AML-193 (cell line): ENCODE measurements at regions not wholly inside any gene's neighbourhood (a gene's known extent, or its start where the extent isn't known, plus 50 kb on each side); places are given as distances from the start of the nearest gene placed in this dataset.
"Not testable (repeated sequence)": the region's sequence is repeated elsewhere in the genome, so short reads cannot be mapped to it uniquely, and the experiment has no call there.

ENCODE experiments used
- DNase-seq, 2 experiments: peaks; one replicate each; lab custom pipeline; 2025; lab: John Stamatoyannopoulos, UW

DNA sequence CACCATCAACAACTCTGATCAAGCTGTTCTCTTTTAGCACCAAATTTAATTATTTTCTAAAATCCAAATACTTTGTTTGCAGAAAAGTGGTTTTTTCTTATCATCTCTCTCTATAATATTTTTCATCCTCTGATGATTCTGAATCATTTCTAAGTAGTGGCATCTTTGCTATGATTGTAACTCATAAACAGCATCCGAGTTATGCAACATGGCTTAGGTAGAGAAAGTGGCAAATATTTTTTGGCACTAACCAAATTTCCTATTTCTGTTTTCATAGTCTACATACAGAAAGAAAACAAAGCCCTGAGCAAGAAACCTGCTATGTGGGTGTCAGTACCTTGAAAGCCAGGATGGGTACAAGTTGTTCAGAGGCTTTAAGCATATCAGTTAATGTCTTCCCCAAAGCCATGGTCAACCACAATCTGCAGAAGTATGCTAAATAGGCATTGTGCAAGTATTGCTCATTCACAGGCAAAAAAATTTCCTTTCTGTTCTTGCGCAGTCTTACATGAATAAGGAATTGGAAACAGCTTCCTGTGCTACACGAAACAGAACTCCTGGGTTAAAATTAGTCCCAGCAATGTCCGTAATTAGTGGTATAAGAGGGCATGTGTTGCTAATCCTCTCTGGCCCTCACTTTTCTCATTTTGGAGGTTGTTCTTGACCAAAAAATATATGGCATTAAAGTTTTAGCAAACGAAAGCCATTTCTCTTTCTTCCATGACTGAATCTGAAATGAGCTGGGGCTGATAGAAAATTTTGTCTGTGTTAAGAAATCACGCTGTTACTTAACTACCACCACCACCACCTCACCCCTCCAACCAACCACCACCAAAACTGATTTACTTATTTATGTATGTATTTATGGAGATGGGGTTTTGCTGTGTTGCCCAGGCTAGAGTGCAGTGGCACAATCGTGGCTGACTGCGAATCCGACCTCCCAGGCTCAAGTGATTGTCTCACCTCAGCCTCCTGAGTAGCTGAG, 325.6 kb upstream of the MAGI2 start:
- DNase-seq, result peak; percentile 79 to 85

DNA sequence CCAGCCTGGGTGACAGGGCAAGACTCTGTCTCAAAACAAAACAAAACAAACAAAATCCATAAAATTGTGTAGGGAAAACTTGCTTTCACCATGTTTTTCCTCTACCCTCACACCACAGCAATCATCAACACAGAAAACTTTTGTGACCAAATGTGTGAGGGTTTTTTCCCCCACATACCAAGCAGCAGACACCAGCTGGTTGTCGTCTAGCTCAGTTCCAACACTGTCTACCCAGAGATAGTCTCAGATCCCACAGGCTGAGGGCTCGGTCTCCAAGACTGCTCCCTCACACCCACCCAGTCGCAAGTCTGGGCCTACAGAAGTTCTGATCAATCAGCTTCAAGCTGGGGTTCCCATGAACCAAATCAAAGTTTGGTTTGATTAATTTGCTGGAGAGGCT, 322.4 kb upstream of the MAGI2 start:
- no peak for DNase-seq

DNA sequence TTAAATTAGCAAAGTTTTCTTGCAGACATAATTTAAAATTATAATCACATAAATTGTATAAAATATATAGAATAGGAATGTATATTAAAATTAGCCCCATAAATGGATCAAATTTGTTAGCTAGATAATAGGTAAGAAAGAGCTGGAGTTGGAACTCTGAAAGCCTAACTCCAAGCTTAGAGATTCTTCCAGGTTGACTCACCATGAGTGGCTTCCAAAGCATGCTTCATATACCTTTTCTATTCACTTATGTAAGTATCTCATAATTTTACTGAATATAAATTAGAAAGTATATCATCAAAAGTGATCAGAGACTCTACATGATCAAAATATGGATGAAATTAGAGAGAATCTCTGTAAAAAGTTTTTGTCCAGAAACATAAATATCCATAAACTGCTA, 320.7 kb upstream of the MAGI2 start:
- no peak for DNase-seq

DNA sequence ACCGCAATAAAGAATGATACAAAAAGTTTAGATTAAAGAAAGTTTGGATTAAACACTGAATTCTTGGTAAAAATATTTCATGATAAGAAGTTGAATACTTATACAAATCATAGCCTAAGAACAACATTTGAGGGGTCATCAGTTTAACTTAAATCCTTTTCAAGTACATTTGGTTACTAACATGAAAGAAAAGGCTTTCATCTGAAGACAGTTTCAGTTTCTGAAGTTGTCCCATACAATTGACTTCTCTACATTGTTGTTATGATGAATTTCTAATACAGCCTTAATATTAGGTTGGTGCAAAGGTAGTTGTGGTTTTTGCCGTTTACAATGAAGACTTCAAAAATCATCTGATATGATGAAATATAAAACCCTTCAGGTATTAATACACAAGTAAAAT, 317.5 kb upstream of the MAGI2 start:
- no peak for DNase-seq

DNA sequence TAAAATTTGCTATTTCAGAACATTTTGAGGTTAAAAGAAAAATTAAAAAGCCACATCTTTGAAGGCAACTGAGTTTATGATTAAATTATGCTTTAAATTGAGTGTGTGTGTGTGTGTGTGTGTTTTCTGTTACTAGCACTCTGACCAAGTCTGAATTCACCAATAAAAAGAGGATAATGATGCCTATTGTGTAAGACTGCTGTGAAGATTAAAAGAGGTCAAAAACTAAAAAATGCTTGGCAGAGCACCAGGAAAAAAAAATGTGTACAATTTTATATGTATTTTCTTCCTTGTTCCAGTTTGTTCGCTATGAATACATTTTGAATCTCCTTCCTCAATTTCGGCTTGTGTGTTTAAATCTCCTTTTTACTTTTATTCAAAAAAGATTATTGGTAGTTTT, 316.6 kb upstream of the MAGI2 start:
- DNase-seq, result no peak

DNA sequence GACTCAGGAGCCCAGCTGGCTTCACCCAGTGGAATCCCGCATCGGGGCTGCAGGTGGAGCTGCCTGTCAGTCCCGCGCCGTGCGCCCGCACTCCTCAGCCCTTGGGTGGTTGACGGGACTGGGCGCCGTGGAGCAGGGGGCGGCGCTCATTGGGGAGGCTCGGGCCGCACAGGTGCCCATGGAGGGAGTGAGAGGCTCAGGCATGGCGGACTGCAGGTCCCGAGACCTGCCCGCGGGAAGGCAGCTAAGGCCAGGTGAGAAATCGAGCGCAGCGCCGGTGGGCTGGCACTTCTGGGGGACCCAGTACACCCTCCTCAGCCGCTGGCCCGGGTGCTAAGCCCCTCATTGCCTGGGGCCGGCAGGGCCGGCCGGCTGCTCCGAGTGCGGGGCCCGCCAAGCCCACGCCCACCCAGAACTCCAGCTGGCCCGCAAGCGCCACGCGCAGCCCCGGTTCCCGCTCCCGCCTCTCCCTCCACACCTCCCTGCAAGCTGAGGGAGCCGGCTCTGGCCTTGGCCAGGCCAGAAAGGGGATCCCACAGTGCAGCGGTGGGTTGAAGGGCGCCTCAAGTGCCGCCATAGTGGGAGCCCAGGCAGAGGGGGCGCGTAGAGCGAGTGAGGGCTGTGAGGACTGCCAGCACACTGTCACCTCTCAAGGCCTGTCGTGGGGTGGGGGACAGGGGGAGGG, 314.6 kb upstream of the MAGI2 start:
- DNase-seq, result not testable (repeated sequence)

DNA sequence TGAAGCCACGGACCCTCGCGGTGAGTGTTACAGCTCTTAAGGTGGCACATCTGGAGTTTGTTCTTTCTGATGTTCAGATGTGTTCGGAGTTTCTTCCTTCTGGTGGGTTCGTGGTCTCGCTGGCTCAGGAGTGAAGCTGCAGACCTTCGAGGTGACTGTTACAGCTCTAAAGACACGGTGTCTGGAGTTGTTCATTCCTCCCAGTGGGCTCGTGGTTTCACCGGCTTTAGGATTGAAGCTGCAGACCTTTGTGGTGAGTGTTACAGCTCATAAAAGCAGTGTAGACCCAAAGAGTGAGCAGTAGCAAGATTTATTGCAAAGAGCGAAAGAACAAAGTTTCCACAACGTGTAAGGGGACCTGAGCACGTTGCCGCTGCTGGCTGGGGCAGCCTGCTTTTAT, 313.7 kb upstream of the MAGI2 start:
- not testable (repeated sequence) for DNase-seq

DNA sequence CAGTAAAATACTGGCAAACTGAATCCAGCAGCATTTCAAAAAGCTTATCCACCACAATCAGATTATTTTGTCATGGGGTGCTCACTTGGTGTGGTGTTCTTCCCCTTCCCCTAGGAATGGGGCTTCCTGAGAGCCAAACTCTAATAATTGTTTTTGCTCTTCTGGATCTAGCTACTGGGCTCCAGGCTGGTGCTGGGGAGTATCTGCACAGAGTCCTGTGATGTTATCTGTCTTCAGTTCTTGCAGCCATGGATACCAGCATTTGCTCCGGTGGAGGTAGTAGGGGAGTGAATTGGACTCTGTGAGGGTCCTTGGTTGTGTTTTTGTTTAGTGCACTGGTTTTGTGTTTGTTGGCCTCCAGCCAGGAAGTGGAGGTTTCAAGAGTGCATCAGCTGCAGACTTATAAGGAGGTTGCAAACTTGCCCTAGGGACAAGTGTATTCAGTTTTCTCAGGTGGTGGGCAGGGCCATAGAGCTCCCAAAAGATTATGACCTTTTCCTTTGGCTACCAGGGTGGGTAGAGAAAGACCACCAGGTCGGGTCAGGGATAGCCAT, 308.5 kb upstream of the MAGI2 start:
- no peak for DNase-seq

DNA sequence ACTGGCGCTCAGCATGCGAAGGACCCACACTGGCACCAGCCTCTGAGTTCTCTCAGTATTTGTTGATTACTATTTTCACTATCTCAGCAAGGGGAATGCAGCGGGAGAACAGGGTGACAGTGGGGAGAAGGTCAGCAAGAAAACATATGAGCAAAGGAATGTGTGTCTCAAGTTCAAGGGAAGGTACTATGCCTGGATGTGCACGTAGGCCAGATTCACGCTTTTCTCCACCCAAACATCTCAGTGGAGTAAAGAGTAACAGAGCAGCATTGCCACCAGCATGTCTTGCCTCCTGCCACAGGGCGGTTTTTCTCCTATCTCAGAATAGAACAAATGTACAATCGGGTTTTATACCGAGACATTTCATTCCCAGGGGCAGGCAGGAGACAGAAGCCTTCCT, 297.5 kb upstream of the MAGI2 start:
- not testable (repeated sequence) for DNase-seq

DNA sequence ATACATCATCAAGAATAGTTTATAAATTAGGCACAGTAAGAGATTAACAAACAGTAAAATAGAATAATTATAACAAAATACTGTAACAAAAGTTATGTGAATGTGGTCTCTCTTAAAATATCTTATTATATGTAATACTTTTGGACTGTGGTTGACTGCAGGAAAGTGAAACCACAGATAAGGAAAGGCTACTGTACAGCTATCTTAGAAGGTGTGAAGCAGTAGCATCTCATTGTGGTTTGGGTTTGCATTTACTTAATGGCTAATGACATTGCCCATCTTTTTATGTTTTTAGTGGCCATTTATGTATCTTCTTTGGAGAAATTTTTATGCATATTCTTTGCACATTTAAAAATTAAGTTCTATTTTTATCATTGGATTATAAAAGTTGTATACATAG, 296.4 kb upstream of the MAGI2 start:
- DNase-seq, result no peak

DNA sequence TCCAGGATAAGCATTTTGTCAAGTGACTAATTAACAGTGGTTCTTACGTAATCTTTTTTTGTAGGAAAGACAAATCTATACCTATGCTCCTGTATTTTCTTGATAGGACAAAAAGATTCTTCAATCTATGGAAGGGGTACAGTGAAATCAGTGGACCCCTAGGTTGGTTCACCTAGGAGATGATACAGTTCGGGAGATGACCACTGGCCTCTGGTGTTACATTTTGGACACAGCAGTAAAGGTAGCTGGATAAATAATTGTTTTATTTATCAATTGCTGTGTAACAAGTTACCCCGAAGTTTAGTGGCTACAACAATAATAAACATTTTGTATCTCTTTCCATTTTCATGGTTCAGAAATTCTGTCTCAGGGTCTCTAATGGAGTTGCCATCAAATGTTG, 288.2 kb upstream of the MAGI2 start:
- DNase-seq, result no peak

DNA sequence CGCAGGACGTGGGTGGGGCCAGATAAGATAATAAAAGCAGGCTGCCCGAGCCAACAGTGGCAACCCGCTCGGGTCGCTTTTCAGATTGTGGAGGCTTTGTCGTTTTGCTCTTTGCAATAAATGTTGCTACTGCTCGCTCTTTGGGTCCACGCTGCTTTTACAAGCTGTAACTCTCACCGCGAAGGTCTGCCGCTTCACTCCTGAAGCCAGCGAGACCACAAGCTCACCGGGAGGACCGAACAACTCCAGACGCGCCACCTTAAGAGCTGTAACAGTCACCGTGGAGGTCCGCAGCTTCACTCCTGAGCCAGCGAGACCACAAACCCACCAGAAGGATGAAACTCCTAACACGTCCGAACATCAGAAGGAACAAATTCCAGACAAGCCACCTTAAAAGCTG, 286.6 kb upstream of the MAGI2 start:
- no peak for DNase-seq

DNA sequence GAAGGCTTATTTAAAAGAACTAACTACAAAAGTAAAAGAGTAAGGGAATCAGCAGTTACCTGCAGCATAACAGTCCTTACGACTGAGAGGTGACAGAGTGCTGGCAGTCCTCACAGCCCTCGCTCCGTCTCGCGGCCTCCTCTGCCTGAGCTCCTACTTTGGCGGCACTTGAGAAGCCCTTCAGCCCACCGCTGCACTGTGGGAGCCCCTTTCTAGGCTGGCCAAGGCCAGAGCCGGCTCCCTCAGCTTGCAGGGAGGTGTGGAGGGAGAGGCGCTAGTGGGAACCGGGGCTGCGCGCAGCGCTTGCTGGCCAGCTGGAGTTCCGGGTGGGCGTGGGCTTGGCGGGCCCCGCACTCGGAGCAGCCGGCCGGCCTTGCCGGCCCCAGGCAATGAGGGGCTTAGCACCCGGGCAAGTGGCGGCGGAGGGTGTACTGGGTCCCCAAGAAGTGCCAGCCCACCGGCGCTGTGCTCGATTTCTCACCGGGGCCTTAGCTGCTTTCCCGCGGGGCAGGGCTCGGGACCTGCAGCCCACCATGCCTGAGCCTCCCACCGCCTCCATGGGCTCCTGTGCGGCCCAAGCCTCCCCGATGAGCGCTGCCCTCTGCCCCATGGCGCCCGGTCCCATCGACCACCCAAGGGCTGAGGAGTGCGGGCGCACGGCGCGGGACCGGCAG, 285.7 kb upstream of the MAGI2 start:
- DNase-seq, result not testable (repeated sequence)

DNA sequence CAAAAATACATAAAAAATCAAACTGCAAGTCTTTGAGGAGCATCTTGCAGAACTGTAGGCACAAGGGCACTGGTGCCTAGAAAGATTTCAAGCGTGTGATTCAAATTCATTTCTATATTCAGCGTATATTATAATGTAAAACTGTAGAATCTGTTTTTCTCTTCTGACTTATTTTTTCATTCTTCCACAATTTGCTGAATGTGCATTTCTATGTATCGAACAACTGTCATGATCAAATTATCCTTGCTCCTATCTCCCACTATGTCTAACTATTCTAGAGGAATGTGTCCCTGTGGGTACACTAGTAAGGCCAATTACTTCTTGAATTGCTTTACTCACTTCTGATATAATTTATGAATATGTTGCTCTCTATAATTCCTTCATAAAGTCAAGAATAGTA, 283.0 kb upstream of the MAGI2 start:
- no peak for DNase-seq

DNA sequence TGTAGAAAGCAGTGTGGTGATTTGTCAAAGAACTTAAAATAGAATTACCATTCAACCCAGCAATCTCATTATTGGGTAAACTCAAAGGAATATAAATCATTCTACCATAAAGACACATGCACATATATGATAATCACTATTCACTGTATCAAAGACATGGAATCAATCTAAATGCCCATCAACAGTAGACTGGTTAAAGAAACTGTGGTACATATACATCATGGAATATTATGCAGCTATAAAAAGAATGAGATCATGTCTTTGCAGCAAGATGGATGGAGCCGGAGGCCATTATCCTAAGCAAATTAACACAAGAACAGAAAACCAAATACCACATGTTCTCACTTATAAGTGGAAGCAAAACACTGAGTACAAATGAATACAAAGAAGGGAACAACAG, 281.5 kb upstream of the MAGI2 start:
- no peak for DNase-seq

DNA sequence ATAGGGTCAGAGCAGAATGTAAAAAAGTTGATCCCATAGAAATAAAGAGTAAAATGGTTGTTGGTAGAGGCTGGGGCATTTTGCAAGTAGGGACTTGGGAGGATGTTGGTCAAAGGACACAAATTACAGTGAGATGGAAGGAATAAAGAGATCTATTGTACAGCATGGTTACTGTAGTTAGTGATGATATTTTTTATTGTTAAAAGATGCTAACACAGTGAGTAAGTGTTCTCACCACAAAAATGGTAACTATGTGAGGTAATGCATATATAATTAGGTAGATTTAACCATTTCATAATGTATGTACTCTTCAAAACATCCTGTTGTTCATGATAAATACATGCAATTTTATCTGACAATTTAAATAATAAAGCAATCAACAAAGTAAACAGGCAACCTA, 280.7 kb upstream of the MAGI2 start:
- DNase-seq, result no peak

DNA sequence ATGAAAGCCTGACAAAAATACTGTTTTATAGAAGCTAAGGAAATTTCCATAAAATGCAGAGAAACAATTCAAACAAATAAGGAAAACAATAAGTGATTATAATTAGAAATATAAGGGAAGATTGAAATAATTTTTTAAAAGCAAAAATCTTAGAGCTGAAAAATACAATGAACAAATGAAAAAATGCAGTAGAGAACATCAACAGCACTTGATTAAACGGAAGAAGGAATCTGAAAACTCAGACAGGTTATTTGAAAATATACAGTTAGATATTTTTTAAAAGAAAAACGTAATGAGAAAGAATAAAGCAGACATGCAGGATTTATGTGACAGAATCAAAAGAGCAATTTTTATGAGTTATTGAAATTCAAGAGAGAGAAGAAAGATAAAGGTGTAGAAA, 279.1 kb upstream of the MAGI2 start:
- no peak for DNase-seq

DNA sequence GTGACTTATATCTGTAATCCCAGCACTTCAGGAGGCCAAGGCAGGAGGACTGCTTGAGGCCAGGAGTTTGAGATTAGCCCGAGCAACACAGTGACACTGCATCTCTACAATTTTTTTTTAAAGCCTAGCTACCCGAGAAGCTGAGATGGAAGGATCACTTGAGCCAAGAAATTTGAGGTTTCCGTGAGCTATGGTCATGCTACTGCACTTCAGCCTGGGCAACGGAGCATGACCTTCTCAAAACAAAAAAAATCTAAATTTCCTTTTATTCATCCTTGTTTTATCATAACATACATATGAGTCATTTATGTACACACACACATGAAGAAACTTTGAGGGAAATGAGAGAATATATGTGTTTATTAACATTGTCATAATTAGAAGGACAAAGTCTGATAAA, 277.5 kb upstream of the MAGI2 start:
- no peak for DNase-seq

DNA sequence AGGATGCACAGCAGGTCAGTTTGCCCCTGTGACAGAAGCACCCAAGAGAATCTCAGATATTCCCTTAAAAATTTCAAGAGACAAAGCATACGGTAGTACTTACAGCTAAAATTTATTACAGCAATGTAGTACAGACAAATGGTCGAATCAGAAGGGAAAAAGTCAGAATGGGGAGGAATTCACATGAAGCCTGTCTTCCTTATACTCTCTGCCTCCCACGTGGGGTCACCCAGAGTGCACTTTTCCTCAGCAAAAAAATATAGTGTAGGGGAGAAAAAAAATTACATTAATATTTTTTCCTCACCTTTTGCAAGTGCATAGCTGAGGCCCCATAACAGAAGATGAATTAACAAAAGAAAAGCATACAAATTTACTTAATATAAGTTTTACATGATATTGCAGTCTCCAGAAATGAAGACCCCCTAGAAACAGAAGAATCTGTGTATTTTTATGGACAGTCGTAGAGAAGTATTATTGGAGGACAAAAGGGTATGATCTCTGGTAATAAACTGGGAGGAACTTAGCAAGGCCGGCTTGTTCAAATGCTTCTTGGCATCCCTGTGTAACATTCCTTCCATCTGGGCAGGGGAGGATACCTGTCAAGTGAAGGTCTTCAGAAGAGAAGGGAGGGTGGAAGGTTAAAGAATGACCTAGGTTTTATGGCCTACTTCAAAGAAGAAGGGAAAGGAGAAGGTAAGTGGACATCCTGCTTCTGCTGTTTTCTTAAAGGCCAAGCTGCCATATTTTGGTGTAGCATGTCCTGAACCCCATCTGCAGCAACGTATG, 270.6 kb upstream of the MAGI2 start:
- no peak for DNase-seq

DNA sequence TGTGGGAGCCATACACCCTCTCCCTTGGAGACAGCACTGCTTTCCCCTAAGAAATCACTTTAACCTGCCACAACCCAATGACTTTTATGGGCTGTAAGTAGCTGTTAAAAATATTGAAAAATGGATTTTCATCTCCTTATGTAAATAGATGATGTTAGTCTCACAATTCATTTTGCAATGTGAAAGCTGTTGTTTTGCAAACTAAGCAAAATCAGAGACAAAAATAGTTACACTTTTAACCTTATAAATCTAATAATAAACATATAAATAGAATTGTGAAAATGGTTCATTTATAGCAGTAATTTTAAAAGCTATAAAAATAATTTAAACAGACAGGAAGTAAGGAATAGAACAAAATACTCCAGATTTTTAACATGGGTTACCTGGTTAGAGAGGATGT, 268.8 kb upstream of the MAGI2 start:
- DNase-seq, result no peak

DNA sequence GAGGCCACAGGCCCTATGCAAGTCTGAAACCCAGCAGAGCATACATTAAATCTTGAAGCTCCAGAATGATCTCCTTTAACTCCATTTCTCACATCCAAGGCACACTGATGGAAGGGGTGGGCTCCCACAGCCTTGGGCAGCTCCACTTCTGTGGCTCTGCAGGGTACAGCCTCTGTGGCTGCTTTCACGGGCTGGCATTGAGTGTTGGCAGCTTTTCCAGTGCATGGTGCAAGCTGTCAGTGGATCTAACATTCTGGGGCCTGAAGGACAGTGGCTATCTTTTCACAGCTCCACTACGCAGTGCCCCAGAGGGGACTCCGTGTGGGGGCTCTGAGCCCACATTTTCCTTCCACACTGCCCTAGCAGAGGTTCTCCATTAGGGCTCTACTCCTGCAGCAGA, 265.7 kb upstream of the MAGI2 start:
- DNase-seq, result no peak

DNA sequence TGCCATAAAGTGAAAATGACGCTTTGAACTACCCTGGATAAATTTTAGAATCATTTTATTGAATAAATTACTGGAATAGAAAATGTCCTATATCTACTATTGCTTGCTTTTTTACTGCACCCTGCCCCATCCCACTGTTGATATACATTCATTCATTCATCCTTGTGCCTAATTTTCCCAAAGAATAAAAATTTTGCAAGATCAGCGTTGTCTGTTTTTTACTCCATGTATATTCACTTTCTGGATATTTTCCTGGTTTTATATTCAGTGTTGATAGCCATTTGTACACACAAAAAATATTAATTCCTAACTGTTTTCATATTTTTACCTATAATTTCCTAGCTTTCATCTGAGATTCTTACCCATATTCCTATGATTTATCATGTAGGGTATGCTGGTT, 262.9 kb upstream of the MAGI2 start:
- no peak for DNase-seq
